A549 (cell line): ENCODE measurements at regions not wholly inside any gene's neighbourhood (a gene's known extent, or its start where the extent isn't known, plus 50 kb on each side); places are given as distances from the start of the nearest gene placed in this dataset.

Experiments used
- CBX2 ChIP-seq: fragments of 200-600 bp; sonication (generic); IDR thresholded peaks from 2 replicates; pipeline ENCODE4 v1.6.1; 2016; ENCODE audit warnings: low read depth, mild to moderate bottlenecking, borderline replicate concordance
- POLR2A ChIP-seq: IDR thresholded peaks from 2 replicates; pipeline ENCODE4 v1.6.1; 2012; ENCODE audit warnings: mild to moderate bottlenecking, low read length
- TF ChIP-seq, protein P1 (sequence below): fragments of 200-600 bp; sonication (generic); IDR thresholded peaks from 2 replicates; pipeline ENCODE4 v1.6.1; 2016; ENCODE audit warnings: antibody characterized with exemption, mild to moderate bottlenecking, moderate library complexity
- TF ChIP-seq, protein P2 (sequence below): fragments of >200 bp; sonication (Bioruptor Twin); formaldehyde crosslinking; IDR thresholded peaks from 3 replicates; pipeline ENCODE4 v1.5.1; 2016
- TF ChIP-seq, protein P3 (sequence below): IDR thresholded peaks from 2 replicates; pipeline ENCODE4 v1.6.1; 2012

DNA sequence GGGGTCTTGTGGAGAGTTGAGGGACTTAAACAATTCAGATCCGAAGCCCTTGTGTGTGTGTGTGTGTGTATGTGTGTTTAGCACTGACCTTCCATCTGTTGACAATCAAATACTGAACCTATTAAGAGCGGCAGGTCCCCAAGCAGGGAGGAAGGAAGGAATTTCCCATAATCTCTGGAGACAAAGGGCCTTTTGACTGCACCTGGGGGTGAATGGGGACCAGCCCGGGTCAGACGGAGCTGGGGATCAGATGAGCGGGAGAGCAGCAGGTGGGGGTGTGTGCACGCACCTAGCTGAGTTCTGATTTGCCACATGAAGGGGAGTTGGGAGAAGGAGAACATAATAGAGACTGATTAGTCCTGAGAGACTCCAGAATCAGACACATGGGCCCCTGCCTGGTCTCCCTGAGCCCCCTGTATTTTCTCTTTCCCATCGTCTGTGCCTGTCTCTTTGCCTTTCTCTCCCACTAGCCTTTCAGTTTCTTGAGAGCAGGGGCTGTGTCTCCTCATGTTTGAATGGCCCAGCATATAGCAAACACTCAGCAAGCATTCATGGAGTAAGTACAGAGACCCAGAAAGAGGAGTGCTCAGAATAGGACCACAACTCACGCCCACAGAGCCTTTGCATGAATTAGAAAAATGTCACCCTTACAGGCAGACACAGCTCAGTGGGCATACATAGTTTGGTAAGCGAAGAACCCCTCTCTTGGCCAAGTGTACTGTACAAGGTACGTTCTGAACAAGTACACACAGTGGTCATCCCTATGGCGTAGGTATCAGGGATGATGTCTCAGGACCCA lies 288.3 kb upstream of the HABP2 start:
- TF ChIP-seq, protein P1, sequence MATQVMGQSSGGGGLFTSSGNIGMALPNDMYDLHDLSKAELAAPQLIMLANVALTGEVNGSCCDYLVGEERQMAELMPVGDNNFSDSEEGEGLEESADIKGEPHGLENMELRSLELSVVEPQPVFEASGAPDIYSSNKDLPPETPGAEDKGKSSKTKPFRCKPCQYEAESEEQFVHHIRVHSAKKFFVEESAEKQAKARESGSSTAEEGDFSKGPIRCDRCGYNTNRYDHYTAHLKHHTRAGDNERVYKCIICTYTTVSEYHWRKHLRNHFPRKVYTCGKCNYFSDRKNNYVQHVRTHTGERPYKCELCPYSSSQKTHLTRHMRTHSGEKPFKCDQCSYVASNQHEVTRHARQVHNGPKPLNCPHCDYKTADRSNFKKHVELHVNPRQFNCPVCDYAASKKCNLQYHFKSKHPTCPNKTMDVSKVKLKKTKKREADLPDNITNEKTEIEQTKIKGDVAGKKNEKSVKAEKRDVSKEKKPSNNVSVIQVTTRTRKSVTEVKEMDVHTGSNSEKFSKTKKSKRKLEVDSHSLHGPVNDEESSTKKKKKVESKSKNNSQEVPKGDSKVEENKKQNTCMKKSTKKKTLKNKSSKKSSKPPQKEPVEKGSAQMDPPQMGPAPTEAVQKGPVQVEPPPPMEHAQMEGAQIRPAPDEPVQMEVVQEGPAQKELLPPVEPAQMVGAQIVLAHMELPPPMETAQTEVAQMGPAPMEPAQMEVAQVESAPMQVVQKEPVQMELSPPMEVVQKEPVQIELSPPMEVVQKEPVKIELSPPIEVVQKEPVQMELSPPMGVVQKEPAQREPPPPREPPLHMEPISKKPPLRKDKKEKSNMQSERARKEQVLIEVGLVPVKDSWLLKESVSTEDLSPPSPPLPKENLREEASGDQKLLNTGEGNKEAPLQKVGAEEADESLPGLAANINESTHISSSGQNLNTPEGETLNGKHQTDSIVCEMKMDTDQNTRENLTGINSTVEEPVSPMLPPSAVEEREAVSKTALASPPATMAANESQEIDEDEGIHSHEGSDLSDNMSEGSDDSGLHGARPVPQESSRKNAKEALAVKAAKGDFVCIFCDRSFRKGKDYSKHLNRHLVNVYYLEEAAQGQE: no peak
- TF ChIP-seq, protein P2, sequence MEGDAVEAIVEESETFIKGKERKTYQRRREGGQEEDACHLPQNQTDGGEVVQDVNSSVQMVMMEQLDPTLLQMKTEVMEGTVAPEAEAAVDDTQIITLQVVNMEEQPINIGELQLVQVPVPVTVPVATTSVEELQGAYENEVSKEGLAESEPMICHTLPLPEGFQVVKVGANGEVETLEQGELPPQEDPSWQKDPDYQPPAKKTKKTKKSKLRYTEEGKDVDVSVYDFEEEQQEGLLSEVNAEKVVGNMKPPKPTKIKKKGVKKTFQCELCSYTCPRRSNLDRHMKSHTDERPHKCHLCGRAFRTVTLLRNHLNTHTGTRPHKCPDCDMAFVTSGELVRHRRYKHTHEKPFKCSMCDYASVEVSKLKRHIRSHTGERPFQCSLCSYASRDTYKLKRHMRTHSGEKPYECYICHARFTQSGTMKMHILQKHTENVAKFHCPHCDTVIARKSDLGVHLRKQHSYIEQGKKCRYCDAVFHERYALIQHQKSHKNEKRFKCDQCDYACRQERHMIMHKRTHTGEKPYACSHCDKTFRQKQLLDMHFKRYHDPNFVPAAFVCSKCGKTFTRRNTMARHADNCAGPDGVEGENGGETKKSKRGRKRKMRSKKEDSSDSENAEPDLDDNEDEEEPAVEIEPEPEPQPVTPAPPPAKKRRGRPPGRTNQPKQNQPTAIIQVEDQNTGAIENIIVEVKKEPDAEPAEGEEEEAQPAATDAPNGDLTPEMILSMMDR: no peak
- TF ChIP-seq POLR2A (no peak), CBX2 (no peak)
- TF ChIP-seq, protein P3, sequence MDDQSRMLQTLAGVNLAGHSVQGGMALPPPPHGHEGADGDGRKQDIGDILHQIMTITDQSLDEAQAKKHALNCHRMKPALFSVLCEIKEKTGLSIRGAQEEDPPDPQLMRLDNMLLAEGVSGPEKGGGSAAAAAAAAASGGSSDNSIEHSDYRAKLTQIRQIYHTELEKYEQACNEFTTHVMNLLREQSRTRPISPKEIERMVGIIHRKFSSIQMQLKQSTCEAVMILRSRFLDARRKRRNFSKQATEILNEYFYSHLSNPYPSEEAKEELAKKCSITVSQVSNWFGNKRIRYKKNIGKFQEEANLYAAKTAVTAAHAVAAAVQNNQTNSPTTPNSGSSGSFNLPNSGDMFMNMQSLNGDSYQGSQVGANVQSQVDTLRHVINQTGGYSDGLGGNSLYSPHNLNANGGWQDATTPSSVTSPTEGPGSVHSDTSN: no peak
